Transverse colon (tissue), 4 donors: ENCODE measurements at regions not wholly inside any gene's neighbourhood (a gene's known extent, or its start where the extent isn't known, plus 50 kb on each side); places are given as distances from the start of the nearest gene placed in this dataset.

Source experiments
- DNase-seq: peaks from one replicate; pipeline ENCODE4 v3.0.0-alpha.2; 2019
- H3K27ac ChIP-seq, 4 donors: fragments of 200-600 bp; sonication (generic); 2 replicates each; pipeline ENCODE4 v1.5.1; 2016 to 2018; ENCODE audit warnings: inconsistent platforms in 4 of 4
- H3K27me3 ChIP-seq: fragments of 200-600 bp; sonication (generic); 2 replicates; pipeline ENCODE4 v1.5.1; 2017; ENCODE audit warnings: inconsistent platforms
- H3K36me3 ChIP-seq, 4 donors: fragments of 200-600 bp; sonication (generic); 2 replicates each; pipeline ENCODE4 v1.5.1; 2017 to 2019; ENCODE audit warnings: inconsistent platforms in 4 of 4
- H3K4me1 ChIP-seq, 4 donors: fragments of 200-600 bp; sonication (generic); 2 replicates each; pipeline ENCODE4 v1.5.1; 2017 to 2020; ENCODE audit warnings: inconsistent platforms in 4 of 4
- H3K4me3 ChIP-seq, 4 donors: fragments of 200-600 bp; sonication (generic); 1 replicate in 1 of 4; 2 replicates in 3 of 4; pipeline versions ENCODE4 v1.5.1 to v1.6.1; 2017 to 2019; ENCODE audit warnings: inconsistent platforms in 4 of 4
- H3K9me3 ChIP-seq, 2 donors: fragments of 200-600 bp; sonication (generic); 2 replicates each; pipeline ENCODE4 v1.5.1; 2017 to 2019; ENCODE audit warnings: inconsistent platforms in 2 of 2
- EP300 ChIP-seq: sonication (generic); formaldehyde crosslinking; IDR thresholded peaks from one replicate; pipeline ENCODE4 v1.6.1; 2017; ENCODE audit warnings: antibody characterized with exemption, low read depth
- POLR2A ChIP-seq: fragments of 450-650 bp; IDR thresholded peaks from one replicate; pipeline ENCODE4 v1.6.1; 2016; ENCODE audit warnings: antibody characterized with exemption, mild to moderate bottlenecking, moderate library complexity
- POLR2AphosphoS5 ChIP-seq, 3 donors: sonication (generic); formaldehyde crosslinking; IDR thresholded peaks; one replicate each; pipeline ENCODE4 v1.6.1; 2016; ENCODE audit warnings: antibody characterized with exemption in 3 of 3
- WGBS, 2 donors: methylation state at CpG; one replicate each; pipeline ENCODE4 v1.1.5; 2018; ENCODE audit warnings: low coverage in 1 of 2; 5-methylcytosine and 5-hydroxymethylcytosine counted together
- in situ Hi-C, 4 donors: fragments of 200-750 bp; cut with MboI; loops; one replicate each; pipeline versions ENCODE4 v1.15.0 to v1.15.1; 2017; ENCODE audit warnings: low sequenced_read_pairs in 3 of 4, low pct_ligation_motif_present in 1 of 4, low pct_unique_long_range_greater_than_20kb in 1 of 4
- intact Hi-C: fragments of 100-400 bp; cut with DNase I; formaldehyde crosslinking; loops from one replicate; pipeline ENCODE4 v1.15.1; 2023; ENCODE audit warnings: low total_unique reads
- TF ChIP-seq, protein P1 (sequence below), 5 experiments: fragments of 200-600 bp in 3 of 5; fragments of 450-650 bp in 2 of 5; sonication (generic) in 3 of 5; IDR thresholded peaks; 1 replicate in 2 of 5; 2 replicates in 3 of 5; pipeline ENCODE4 v1.5.1; 2016 to 2017; ENCODE audit warnings: antibody characterized with exemption in 5 of 5, inconsistent platforms in 3 of 5, mild to moderate bottlenecking in 2 of 5, moderate library complexity in 1 of 5

DNA sequence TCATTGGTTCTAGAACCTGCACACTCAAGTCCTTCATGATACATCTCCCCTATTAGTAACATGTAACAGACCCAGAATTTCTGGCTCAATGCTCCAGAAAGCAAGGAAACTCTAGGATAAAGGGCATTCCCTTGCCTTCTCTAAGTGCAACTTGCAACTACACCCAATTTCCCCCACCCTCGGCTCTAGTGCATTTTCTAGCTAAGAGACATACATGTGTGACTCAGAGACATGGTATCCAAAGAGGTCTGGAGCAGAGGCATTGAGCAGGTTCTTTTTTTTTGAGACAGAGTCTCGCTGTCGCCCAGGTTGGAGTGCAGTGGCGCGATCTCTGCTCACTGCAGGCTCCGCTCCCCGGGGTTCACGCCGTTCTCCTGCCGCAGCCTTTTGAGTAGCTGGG, 132.9 kb downstream of the ZC3H11B start:
- intact Hi-C loops: no loop called here
- Histone ChIP-seq H3K9me3 (no peaks in the 10 kb centered on the region), H3K36me3 (no peaks in the 10 kb centered on the region), H3K27me3 (no peaks in the 10 kb centered on the region), H3K4me1 (no peaks in the 10 kb centered on the region), H3K4me3 (no peak overlapping the region), H3K27ac (no peak overlapping the region)
- no peak for TF ChIP-seq POLR2A
- TF ChIP-seq, protein P1, sequence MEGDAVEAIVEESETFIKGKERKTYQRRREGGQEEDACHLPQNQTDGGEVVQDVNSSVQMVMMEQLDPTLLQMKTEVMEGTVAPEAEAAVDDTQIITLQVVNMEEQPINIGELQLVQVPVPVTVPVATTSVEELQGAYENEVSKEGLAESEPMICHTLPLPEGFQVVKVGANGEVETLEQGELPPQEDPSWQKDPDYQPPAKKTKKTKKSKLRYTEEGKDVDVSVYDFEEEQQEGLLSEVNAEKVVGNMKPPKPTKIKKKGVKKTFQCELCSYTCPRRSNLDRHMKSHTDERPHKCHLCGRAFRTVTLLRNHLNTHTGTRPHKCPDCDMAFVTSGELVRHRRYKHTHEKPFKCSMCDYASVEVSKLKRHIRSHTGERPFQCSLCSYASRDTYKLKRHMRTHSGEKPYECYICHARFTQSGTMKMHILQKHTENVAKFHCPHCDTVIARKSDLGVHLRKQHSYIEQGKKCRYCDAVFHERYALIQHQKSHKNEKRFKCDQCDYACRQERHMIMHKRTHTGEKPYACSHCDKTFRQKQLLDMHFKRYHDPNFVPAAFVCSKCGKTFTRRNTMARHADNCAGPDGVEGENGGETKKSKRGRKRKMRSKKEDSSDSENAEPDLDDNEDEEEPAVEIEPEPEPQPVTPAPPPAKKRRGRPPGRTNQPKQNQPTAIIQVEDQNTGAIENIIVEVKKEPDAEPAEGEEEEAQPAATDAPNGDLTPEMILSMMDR (IDR thresholded peaks at IDR 0.05): no peak
- in situ Hi-C loops: no loop called here
- 91% methylated on average over 10 of the region's 10 CpGs; no CpG with 5 or more reads in 1 of the 2 donors for WGBS, 2 donors
- no peak for DNase-seq

DNA sequence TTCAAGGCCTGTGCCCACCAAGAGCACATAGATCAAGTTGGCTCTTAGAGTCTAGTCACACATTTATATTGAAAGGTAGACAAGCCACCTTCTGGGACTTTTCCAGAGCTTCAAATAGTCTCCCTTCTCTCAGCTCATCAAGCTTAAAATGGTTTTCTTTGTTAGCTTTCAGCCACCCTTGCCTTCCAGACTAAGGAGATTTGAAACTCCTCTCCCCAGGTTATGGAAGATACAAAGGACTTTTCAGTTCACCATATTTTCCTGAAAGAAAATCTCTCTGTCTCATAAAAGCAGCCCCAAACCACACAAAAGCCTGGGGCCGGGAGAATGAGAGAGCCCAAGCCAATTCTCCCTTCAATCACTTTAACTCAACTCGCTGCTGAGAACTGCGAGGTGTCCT, 134.1 kb downstream of the ZC3H11B start:
- Histone ChIP-seq H3K36me3 (no peaks in the 10 kb centered on the region), H3K27me3 (no peaks in the 10 kb centered on the region), H3K4me1 (no peaks in the 10 kb centered on the region), H3K9me3 (no peaks in the 10 kb centered on the region), H3K27ac (no peak overlapping the region), H3K4me3 (no peak overlapping the region)
- no peak for TF ChIP-seq POLR2A
- TF ChIP-seq, protein P1 (IDR thresholded peaks at IDR 0.05): no peak
- TF ChIP-seq EP300: no peak
- TF ChIP-seq POLR2AphosphoS5 (IDR thresholded peaks at IDR 0.05): no peak
- 71 to 86% methylated on average over 1 to 3 of the region's 3 CpGs for WGBS, 2 donors
- in situ Hi-C loops (no loop called here), intact Hi-C loops (no loop called here)
- DNase-seq: no peak

DNA sequence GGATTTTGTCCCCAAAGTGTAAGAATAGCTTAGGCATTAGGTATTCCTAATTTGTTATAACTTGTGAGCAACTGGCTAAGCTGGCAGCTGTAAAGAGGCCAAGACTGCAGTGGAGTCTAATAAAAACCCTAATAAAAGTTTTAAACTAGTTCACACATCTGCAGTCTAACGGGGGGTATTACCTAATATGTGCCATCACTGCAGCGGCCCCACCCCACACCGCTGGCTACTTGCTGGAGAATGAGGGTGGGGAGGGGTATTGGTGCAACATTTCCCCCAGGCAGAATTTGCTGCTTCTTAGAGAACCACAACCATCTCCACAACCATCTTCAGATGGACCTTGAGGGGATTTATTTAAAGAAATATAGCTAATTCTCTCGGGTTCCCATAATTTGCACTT, 135.0 kb downstream of the ZC3H11B start:
- Histone ChIP-seq H3K27me3 (no peaks in the 10 kb centered on the region), H3K4me1 (no peaks in the 10 kb centered on the region), H3K4me3 (no peak overlapping the region), H3K9me3 (no peaks in the 10 kb centered on the region), H3K36me3 (no peaks in the 10 kb centered on the region), H3K27ac (no peak overlapping the region)
- TF ChIP-seq, protein P1 (IDR thresholded peaks at IDR 0.05): no peak
- TF ChIP-seq POLR2A (no peak), POLR2AphosphoS5 (IDR thresholded peaks at IDR 0.05) (no peak), EP300 (no peak)
- DNase-seq: no peak
- WGBS, 2 donors: 65 to 80% methylated on average over 2 to 4 of the region's 4 CpGs
- in situ Hi-C loops: no loop called here
- intact Hi-C loops: no loop called here

DNA sequence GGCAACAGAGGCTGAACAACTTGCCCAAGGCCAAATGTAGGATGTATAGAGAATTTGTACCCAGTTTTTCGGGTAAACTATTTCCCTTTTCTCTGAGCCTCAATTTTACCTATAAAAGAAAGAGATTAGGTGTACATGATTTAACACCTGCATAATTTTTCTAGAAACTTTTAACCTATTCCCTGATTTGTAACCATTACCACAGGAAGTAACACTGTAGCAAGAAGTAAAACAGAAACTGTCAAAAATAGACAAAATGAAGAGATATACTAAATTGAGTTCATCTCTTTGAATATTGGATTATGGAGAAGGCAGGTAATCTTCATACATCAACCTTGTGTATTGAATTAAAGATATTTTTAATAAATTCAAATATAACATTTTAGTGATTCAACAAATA, 136.2 kb downstream of the ZC3H11B start:
- H3K4me1 ChIP-seq: no peaks in the 10 kb centered on the region
- H3K36me3 ChIP-seq: no peaks in the 10 kb centered on the region
- TF ChIP-seq, protein P1 (IDR thresholded peaks at IDR 0.05): no peak
- TF ChIP-seq POLR2A (no peak), EP300 (no peak), POLR2AphosphoS5 (IDR thresholded peaks at IDR 0.05) (no peak)
- no peaks in the 10 kb centered on the region for H3K9me3 ChIP-seq
- H3K27me3 ChIP-seq: no peaks in the 10 kb centered on the region
- no peak overlapping the region for H3K4me3 ChIP-seq
- intact Hi-C loops: no loop called here
- H3K27ac ChIP-seq: no peak overlapping the region
- in situ Hi-C loops: no loop called here
- 78 to 89% methylated on average over 1 of the region's 1 CpG for WGBS, 2 donors
- no peak for DNase-seq
